Fibroblast of the aortic adventitia (primary cell): ENCODE measurements at regions not wholly inside any gene's neighbourhood (a gene's known extent, or its start where the extent isn't known, plus 50 kb on each side); places are given as distances from the start of the nearest gene placed in this dataset.
"Not testable (repeated sequence)": the region's sequence is repeated elsewhere in the genome, so short reads cannot be mapped to it uniquely, and the experiment has no call there.

Source experiments
- DNase-seq: peaks from one replicate; pipeline ENCODE4 v3.0.0-alpha.2; 2010; ENCODE audit warnings: low read depth
- H3K4me3 ChIP-seq: 2 replicates; pipeline ENCODE4 v1.5.1; 2011; ENCODE audit warnings: low read depth, mild to moderate bottlenecking, control low read depth, low read length, moderate library complexity
- CTCF ChIP-seq: IDR thresholded peaks from 2 replicates; pipeline ENCODE4 v1.5.1; 2011; ENCODE audit warnings: mild to moderate bottlenecking, low read length, control low read depth, inconsistent platforms; ENCODE audit not compliant: insufficient read depth

- DNase-seq = no peak
- TF ChIP-seq CTCF = no peak
Observed at GRCh38 chr12:71269281-71269598, 111.4 kb upstream of the TSPAN8 start.

GRCh38 chr12:71268598-71269280 is 110.9 kb upstream of the TSPAN8 start:
- H3K4me3 ChIP-seq = no peak overlapping the region
- TF ChIP-seq CTCF = no peak
- DNase-seq = no peak

More at GRCh38 chr12:71269281-71269598, 111.4 kb upstream of the TSPAN8 start:
- no peak overlapping the region for H3K4me3 ChIP-seq

GRCh38 chr12:71266606-71267005 is 108.8 kb upstream of the TSPAN8 start:
- peak; percentile 15 for DNase-seq
- H3K4me3 ChIP-seq = no peak overlapping the region
- no peak for TF ChIP-seq CTCF

GRCh38 chr12:71265731-71266130 is 107.9 kb upstream of the TSPAN8 start:
- H3K4me3 ChIP-seq, DNase-seq: not testable (repeated sequence)

- no peak overlapping the region for H3K4me3 ChIP-seq
- DNase-seq = no peak
- TF ChIP-seq CTCF = no peak
Observed at GRCh38 chr12:71262466-71262865, 104.7 kb upstream of the TSPAN8 start.

- no peak for TF ChIP-seq CTCF
- no peak overlapping the region for H3K4me3 ChIP-seq
- no peak for DNase-seq
Observed at GRCh38 chr12:71252473-71252872, 94.7 kb upstream of the TSPAN8 start.

GRCh38 chr12:71250166-71250565 is 92.4 kb upstream of the TSPAN8 start:
- H3K4me3 ChIP-seq = no peak overlapping the region
- no peak for TF ChIP-seq CTCF
- peak; percentile 41 for DNase-seq
